SK-N-SH (cell line): ENCODE measurements at regions not wholly inside any gene's neighbourhood (a gene's known extent, or its start where the extent isn't known, plus 50 kb on each side); places are given as distances from the start of the nearest gene placed in this dataset.

Experiments used
- CTCF ChIA-PET: fragments of 300-600, 350-600 bp; formaldehyde crosslinking; extraction: SDS; loops from one replicate; lab custom pipeline; 2021; lab: Yijun Ruan, JAX
- POLR2A ChIA-PET: fragments of 350-600 bp; sonication (Branson Sonifier 250); formaldehyde crosslinking; extraction: SDS; loops from one replicate; lab custom pipeline; 2020; ENCODE audit warnings: antibody characterized with exemption, inconsistent platforms; lab: Yijun Ruan, JAX
- DNase-seq: peaks from one replicate; pipeline ENCODE4 v3.0.0; 2012
- H2AFZ ChIP-seq: fragments of 200-600 bp; sonication (generic); 2 replicates; pipeline ENCODE4 v1.8.1; 2016; ENCODE audit warnings: antibody characterized with exemption, mild to moderate bottlenecking, low read depth
- H3F3A ChIP-seq: fragments of 200-600 bp; sonication (generic); replicated peaks from 2 replicates; pipeline ENCODE3; 2016; ENCODE audit warnings: antibody characterized with exemption, mild to moderate bottlenecking; ENCODE audit not compliant: insufficient read depth
- H3K27ac ChIP-seq, 2 experiments: fragments of 200-500 bp in 1 of 2; fragments of 200-600 bp in 1 of 2; sonication (Bioruptor generic) in 1 of 2; sonication (generic), shearing (Covaris generic) in 1 of 2; 2 replicates each; pipeline versions ENCODE4 v1.5.1 to v1.6.1; 2014 to 2016; ENCODE audit warnings: low read depth in 2 of 2, inconsistent platforms in 1 of 2, low read length in 1 of 2, mild to moderate bottlenecking in 1 of 2, mixed read lengths in 1 of 2
- H3K27me3 ChIP-seq: fragments of 200-600 bp; sonication (generic), shearing (Covaris generic); 2 replicates; pipeline ENCODE4 v1.6.1; 2016; ENCODE audit warnings: mixed run types; ENCODE audit not compliant: insufficient read depth
- H3K36me3 ChIP-seq, 2 experiments: fragments of 200-500 bp in 1 of 2; fragments of 200-600 bp in 1 of 2; sonication (Bioruptor generic) in 1 of 2; sonication (generic) in 1 of 2; replicated peaks in 1 of 2; 2 replicates each; pipeline versions ENCODE3 to v1.5.1; 2014 to 2016; ENCODE audit warnings: low read length in 1 of 2, mild to moderate bottlenecking in 1 of 2; ENCODE audit not compliant: insufficient read depth in 2 of 2, control insufficient read depth in 1 of 2
- H3K4me1 ChIP-seq, 2 experiments: fragments of 200-500 bp in 1 of 2; fragments of 200-600 bp in 1 of 2; sonication (Bioruptor generic) in 1 of 2; sonication (generic), shearing (Covaris generic) in 1 of 2; 2 replicates each; pipeline versions ENCODE4 v1.5.1 to v1.6.1; 2014 to 2016; ENCODE audit warnings: low read depth in 1 of 2, low read length in 1 of 2, mixed run types in 1 of 2; ENCODE audit not compliant: insufficient read depth in 2 of 2, control insufficient read depth in 1 of 2
- H3K4me2 ChIP-seq: fragments of 200-600 bp; sonication (generic), shearing (Covaris generic); 2 replicates; pipeline ENCODE4 v1.6.1; 2017; ENCODE audit warnings: mixed run types
- H3K4me3 ChIP-seq, 2 experiments: fragments of 200-500 bp in 1 of 2; fragments of 200-600 bp in 1 of 2; sonication (Bioruptor generic) in 1 of 2; sonication (generic), shearing (Covaris generic) in 1 of 2; 2 replicates each; pipeline versions ENCODE4 v1.5.1 to v1.8.1; 2014 to 2016; ENCODE audit warnings: low read depth in 2 of 2, inconsistent platforms in 1 of 2, low read length in 1 of 2, mild to moderate bottlenecking in 1 of 2, mixed read lengths in 1 of 2, moderate library complexity in 1 of 2
- H3K79me2 ChIP-seq: fragments of 200-600 bp; sonication (generic); 2 replicates; pipeline ENCODE4 v1.8.1; 2017; ENCODE audit warnings: mild to moderate bottlenecking; ENCODE audit not compliant: insufficient read depth
- H3K9ac ChIP-seq: fragments of 200-600 bp; sonication (generic); 2 replicates; pipeline ENCODE4 v1.6.1; 2017; ENCODE audit warnings: mixed run types
- H3K9me2 ChIP-seq: fragments of 200-600 bp; sonication (generic); 2 replicates; pipeline ENCODE4 v1.6.1; 2017; ENCODE audit warnings: mixed run types
- H3K9me3 ChIP-seq: fragments of 200-600 bp; sonication (generic); 2 replicates; pipeline ENCODE4 v1.6.1; 2017; ENCODE audit warnings: mixed run types, mild to moderate bottlenecking, moderate library complexity
- H4K20me1 ChIP-seq: fragments of 200-600 bp; sonication (generic); 2 replicates; pipeline ENCODE4 v1.6.1; 2017; ENCODE audit warnings: mild to moderate bottlenecking, mixed run types; ENCODE audit not compliant: insufficient read depth
- CHD2 ChIP-seq: fragments of 150-350 bp; IDR thresholded peaks from 2 replicates; pipeline ENCODE4 v1.6.1; 2018; ENCODE audit warnings: low read length; ENCODE audit not compliant: partially characterized antibody
- FOSL2 ChIP-seq: IDR thresholded peaks from 2 replicates; pipeline ENCODE4 v1.4.0; 2012; ENCODE audit warnings: low read depth, mild to moderate bottlenecking, moderate library complexity, borderline replicate concordance
- FOXJ3 ChIP-seq: sonication (generic); formaldehyde crosslinking; IDR thresholded peaks from 2 replicates; pipeline ENCODE4 v1.5.1; 2020; ENCODE audit warnings: mild to moderate bottlenecking, missing genetic modification reagents
- MEF2A ChIP-seq: IDR thresholded peaks from 2 replicates; pipeline ENCODE4 v1.4.0; 2012; ENCODE audit warnings: low read depth, borderline replicate concordance
- MXI1 ChIP-seq: IDR thresholded peaks from 2 replicates; pipeline ENCODE4 v1.6.1; 2012; ENCODE audit warnings: mild to moderate bottlenecking, low read depth, low read length, improper control_type of control experiment
- RAD21 ChIP-seq: IDR thresholded peaks from 2 replicates; pipeline ENCODE4 v1.6.1; 2012; ENCODE audit warnings: mild to moderate bottlenecking, low read length
- SMC3 ChIP-seq: IDR thresholded peaks from 2 replicates; pipeline ENCODE4 v1.6.1; 2012; ENCODE audit warnings: low read depth, low read length, improper control_type of control experiment
- YY1 ChIP-seq: IDR thresholded peaks from 2 replicates; pipeline ENCODE4 v1.4.0; 2012; ENCODE audit warnings: low read depth, mild to moderate bottlenecking
- WGBS: methylation state at CpG from one replicate; pipeline ENCODE4 v1.1.6; 2017; ENCODE audit warnings: low lambda C conversion rate; 5-methylcytosine and 5-hydroxymethylcytosine counted together
- TF ChIP-seq, protein P1 (sequence below): IDR thresholded peaks from 2 replicates; pipeline ENCODE4 v1.4.0; 2012; ENCODE audit warnings: low read depth, borderline replicate concordance
- TF ChIP-seq, protein P2 (sequence below): fragments of 150-350 bp; IDR thresholded peaks from 2 replicates; pipeline ENCODE4 v1.6.1; 2016; ENCODE audit warnings: mild to moderate bottlenecking, low read depth, low read length

DNA sequence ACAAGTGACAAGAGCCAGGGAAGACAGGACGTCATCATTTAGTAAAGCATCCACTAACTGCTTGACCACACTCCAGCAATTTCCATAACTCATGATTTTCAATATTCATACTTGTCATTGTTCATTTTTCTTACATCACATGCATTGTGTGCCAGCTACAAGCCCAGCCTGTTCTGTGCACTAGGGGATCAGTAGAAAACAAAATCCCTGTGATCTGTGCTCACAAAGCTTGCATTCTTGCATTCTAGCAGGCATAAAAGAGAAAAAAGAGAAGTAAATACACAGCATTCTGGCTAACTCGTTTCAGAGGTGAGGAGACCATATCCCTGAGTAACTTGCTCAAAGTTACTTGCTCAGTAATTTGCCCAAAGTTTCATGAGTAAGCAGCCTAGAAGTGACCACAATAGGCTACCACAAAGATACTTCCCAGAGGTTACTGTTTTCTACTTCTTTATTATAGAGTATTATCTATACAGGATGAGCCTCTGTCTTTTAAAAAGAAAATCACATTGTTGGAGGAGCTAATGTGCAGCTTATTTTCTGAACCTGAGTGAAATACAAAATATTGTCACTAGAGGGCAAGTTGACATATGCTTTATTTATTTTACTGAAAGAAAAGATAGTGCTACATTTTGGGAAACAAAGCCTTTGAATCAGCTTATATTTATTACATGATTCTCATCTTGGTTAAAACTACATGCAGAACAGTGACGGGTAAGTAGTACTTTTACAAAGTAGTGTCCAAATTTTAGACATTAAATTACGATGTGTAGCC lies 701.4 kb upstream of the LMCD1 start:
- TF ChIP-seq FOSL2 (no peak), RAD21 (peak; percentile 48)
- Histone ChIP-seq H3K36me3 (no peaks in the 10 kb centered on the region), H3K27me3 (no peaks in the 10 kb centered on the region), H3K27ac (no peak overlapping the region), H4K20me1 (no peaks in the 10 kb centered on the region), H3K9ac (no peak overlapping the region), H3K79me2 (no peaks in the 10 kb centered on the region), H3K9me2 (no peaks in the 10 kb centered on the region), H3K4me1 (no peaks in the 10 kb centered on the region), H3K9me3 (no peaks in the 10 kb centered on the region), H3K4me2 (no peak overlapping the region), H3K4me3 (no peak overlapping the region), H2AFZ (no peak overlapping the region), H3F3A (no peaks in the 10 kb centered on the region)
- DNase-seq, result peak; percentile 1
- ChIA-PET CTCF (interaction anchor here (0.6 to 2.0 kb wide), 12 partner anchors 9 to 505 kb away, joined by 3 to 8 read pairs (median 4); no protein-coding TSS in a partner anchor), POLR2A (no interaction called here)
- 15% methylated on average over 4 of the region's 4 CpGs for WGBS

DNA sequence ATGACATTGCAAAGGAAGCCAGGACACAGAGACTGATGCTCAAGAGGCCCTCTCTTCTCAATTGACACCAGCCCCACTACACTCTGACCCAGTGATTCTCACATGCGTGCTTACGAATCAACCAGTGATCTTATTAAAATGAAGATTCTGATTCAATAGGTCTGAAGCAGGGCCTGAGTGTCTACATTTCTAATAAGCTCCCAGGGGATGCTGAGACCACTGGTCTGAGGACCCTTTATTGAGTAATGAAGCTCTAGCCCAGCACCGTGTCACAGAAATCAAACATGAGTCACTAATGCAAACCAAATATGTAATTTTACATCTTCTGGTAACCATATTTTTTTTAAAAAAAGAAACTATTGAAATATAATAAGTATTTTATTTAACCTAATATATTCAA lies 689.1 kb upstream of the LMCD1 start:
- CTCF ChIA-PET, result interaction anchor here (1.6 to 2.4 kb wide), 2 partner anchors 12 to 987 kb away, joined by 4 to 8 read pairs; no protein-coding TSS in a partner anchor
- TF ChIP-seq MEF2A, result no peak
- no peak for TF ChIP-seq YY1
- no peak for TF ChIP-seq CHD2
- TF ChIP-seq, protein P1, sequence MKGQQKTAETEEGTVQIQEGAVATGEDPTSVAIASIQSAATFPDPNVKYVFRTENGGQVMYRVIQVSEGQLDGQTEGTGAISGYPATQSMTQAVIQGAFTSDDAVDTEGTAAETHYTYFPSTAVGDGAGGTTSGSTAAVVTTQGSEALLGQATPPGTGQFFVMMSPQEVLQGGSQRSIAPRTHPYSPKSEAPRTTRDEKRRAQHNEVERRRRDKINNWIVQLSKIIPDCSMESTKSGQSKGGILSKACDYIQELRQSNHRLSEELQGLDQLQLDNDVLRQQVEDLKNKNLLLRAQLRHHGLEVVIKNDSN, result no peak
- TF ChIP-seq SMC3, result no peak
- TF ChIP-seq, protein P2, sequence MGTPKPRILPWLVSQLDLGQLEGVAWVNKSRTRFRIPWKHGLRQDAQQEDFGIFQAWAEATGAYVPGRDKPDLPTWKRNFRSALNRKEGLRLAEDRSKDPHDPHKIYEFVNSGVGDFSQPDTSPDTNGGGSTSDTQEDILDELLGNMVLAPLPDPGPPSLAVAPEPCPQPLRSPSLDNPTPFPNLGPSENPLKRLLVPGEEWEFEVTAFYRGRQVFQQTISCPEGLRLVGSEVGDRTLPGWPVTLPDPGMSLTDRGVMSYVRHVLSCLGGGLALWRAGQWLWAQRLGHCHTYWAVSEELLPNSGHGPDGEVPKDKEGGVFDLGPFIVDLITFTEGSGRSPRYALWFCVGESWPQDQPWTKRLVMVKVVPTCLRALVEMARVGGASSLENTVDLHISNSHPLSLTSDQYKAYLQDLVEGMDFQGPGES, result no peak
- no peak for TF ChIP-seq MXI1
- no peak for TF ChIP-seq FOXJ3 (CRISPR knock-in tag)
- TF ChIP-seq, all 33 proteins: peak for 0
- Histone ChIP-seq H3K27me3 (no peaks in the 10 kb centered on the region), H3K27ac (no peak overlapping the region; a peak in 1 of 4 replicates), H3K4me1 (no peaks in the 10 kb centered on the region; a peak in 1 of 4 replicates), H3K36me3 (no peaks in the 10 kb centered on the region), H3K9me3 (no peaks in the 10 kb centered on the region), H3K9ac (no peak overlapping the region), H3K9me2 (no peaks in the 10 kb centered on the region), H3K4me2 (no peak overlapping the region), H3K4me3 (no peak overlapping the region), H2AFZ (no peak overlapping the region), H3F3A (no peaks in the 10 kb centered on the region), H4K20me1 (no peaks in the 10 kb centered on the region), H3K79me2 (no peaks in the 10 kb centered on the region)
- no peak for DNase-seq
- 46% methylated on average over 3 of the region's 3 CpGs for WGBS
- POLR2A ChIA-PET, result no interaction called here
